WI38 (cell line): ENCODE measurements at regions not wholly inside any gene's neighbourhood (a gene's known extent, or its start where the extent isn't known, plus 50 kb on each side); places are given as distances from the start of the nearest gene placed in this dataset.

ENCODE experiments used
- H3K4me3 ChIP-seq: 2 replicates; pipeline ENCODE4 v1.5.1; 2011; ENCODE audit warnings: low read depth, mild to moderate bottlenecking, control low read depth, low read length
- CTCF ChIP-seq: IDR thresholded peaks from 2 replicates; pipeline ENCODE4 v1.5.1; 2012; ENCODE audit warnings: low read depth, mild to moderate bottlenecking, control low read depth, low read length

- no peak for TF ChIP-seq CTCF
- H3K4me3 ChIP-seq: no peak overlapping the region
These were observed 199.5 kb downstream of the AASDHPPT start for GRCh38 chr11:106276859-106277436.

- TF ChIP-seq CTCF: no peak
- no peak overlapping the region for H3K4me3 ChIP-seq
These were observed 200.0 kb downstream of the AASDHPPT start for GRCh38 chr11:106277484-106277883.

- no peak overlapping the region for H3K4me3 ChIP-seq
- no peak for TF ChIP-seq CTCF
These were observed 200.9 kb downstream of the AASDHPPT start for GRCh38 chr11:106278391-106278790.

- H3K4me3 ChIP-seq: no peak overlapping the region
- TF ChIP-seq CTCF: no peak
These were observed 202.6 kb downstream of the AASDHPPT start for GRCh38 chr11:106280036-106280435.

GRCh38 chr11:106281455-106282173 lies 204.2 kb downstream of the AASDHPPT start:
- no peak for TF ChIP-seq CTCF
- H3K4me3 ChIP-seq: no peak overlapping the region

GRCh38 chr11:106286881-106287504 lies 209.5 kb downstream of the AASDHPPT start:
- H3K4me3 ChIP-seq: no peak overlapping the region
- no peak for TF ChIP-seq CTCF

- H3K4me3 ChIP-seq: no peak overlapping the region
- no peak for TF ChIP-seq CTCF
These were observed 210.6 kb downstream of the AASDHPPT start for GRCh38 chr11:106288057-106288456.
